ENCODE measurements at regions not wholly inside any gene's neighbourhood (a gene's known extent, or its start where the extent isn't known, plus 50 kb on each side); places are given as distances from the start of the nearest gene placed in this dataset.

- TF ChIP-seq, protein P1, sequence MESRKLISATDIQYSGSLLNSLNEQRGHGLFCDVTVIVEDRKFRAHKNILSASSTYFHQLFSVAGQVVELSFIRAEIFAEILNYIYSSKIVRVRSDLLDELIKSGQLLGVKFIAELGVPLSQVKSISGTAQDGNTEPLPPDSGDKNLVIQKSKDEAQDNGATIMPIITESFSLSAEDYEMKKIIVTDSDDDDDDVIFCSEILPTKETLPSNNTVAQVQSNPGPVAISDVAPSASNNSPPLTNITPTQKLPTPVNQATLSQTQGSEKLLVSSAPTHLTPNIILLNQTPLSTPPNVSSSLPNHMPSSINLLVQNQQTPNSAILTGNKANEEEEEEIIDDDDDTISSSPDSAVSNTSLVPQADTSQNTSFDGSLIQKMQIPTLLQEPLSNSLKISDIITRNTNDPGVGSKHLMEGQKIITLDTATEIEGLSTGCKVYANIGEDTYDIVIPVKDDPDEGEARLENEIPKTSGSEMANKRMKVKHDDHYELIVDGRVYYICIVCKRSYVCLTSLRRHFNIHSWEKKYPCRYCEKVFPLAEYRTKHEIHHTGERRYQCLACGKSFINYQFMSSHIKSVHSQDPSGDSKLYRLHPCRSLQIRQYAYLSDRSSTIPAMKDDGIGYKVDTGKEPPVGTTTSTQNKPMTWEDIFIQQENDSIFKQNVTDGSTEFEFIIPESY (IDR thresholded peaks at IDR 0.05; ENCODE audit: borderline replicate concordance, low read depth) = no peak
- no peak for TF ChIP-seq CTCF (IDR thresholded peaks at IDR 0.05)
- TF ChIP-seq NFIC (IDR thresholded peaks at IDR 0.05; ENCODE audit: borderline replicate concordance) = no peak
- no peak for TF ChIP-seq POLR2AphosphoS5 (IDR thresholded peaks at IDR 0.05; ENCODE audit: low read depth, low read length)
- no peak for TF ChIP-seq YY1 (IDR thresholded peaks at IDR 0.05; ENCODE audit: low read depth)
- no peak for TF ChIP-seq MXI1 (IDR thresholded peaks at IDR 0.05; ENCODE audit: low read depth, low read length)
- no peak for TF ChIP-seq RAD21 (IDR thresholded peaks at IDR 0.05; ENCODE audit: low read length)
- TF ChIP-seq EZH2phosphoT487 (IDR thresholded peaks at IDR 0.05; ENCODE audit: borderline replicate concordance, low read depth) = no peak
- no peak for TF ChIP-seq JUND (IDR thresholded peaks at IDR 0.05)
- no peak for TF ChIP-seq FOXM1 (IDR thresholded peaks at IDR 0.05; ENCODE audit: low read depth)
- no peak for TF ChIP-seq SMC3 (IDR thresholded peaks at IDR 0.05; ENCODE audit: low read depth, low read length)
- no peak for TF ChIP-seq TAF1 (IDR thresholded peaks at IDR 0.05; ENCODE audit: borderline replicate concordance, low read depth, low read length)
- no peak for TF ChIP-seq USF2 (IDR thresholded peaks at IDR 0.05; ENCODE audit: borderline replicate concordance, low read depth, low read length)
- TF ChIP-seq, protein P2, sequence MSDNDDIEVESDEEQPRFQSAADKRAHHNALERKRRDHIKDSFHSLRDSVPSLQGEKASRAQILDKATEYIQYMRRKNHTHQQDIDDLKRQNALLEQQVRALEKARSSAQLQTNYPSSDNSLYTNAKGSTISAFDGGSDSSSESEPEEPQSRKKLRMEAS (IDR thresholded peaks at IDR 0.05; ENCODE audit: low read depth) = no peak
Observed at GRCh38 chr5:73312872-73313510, 135.6 kb downstream of the FOXD1 start.
